ENCODE measurements at regions not wholly inside any gene's neighbourhood (a gene's known extent, or its start where the extent isn't known, plus 50 kb on each side); places are given as distances from the start of the nearest gene placed in this dataset.

- TF ChIP-seq CTCF (IDR thresholded peaks at IDR 0.05) (no peak), MAFK (IDR thresholded peaks at IDR 0.05; ENCODE audit: partially characterized antibody) (no peak), HMGXB4 (CRISPR knock-in tag; IDR thresholded peaks at IDR 0.05; ENCODE audit: borderline replicate concordance) (no peak), POLR2A (IDR thresholded peaks at IDR 0.05; ENCODE audit: low read length) (no peak), EP300 (IDR thresholded peaks at IDR 0.05) (no peak), ELK1 (IDR thresholded peaks at IDR 0.05; ENCODE audit: low read depth, low read length) (no peak), GATA3 (IDR thresholded peaks at IDR 0.05; ENCODE audit: borderline replicate concordance) (no peak), EHMT2 (IDR thresholded peaks at IDR 0.05; ENCODE audit: low read depth) (no peak), JUNB (IDR thresholded peaks at IDR 0.05) (no peak), ZFP36 (IDR thresholded peaks at IDR 0.05; ENCODE audit: borderline replicate concordance, partially characterized antibody) (no peak)
Observed at GRCh38 chr12:75602106-75602505, 90.7 kb upstream of the KRR1 start.
